ENCODE measurements at regions not wholly inside any gene's neighbourhood (a gene's known extent, or its start where the extent isn't known, plus 50 kb on each side); places are given as distances from the start of the nearest gene placed in this dataset.

DNA sequence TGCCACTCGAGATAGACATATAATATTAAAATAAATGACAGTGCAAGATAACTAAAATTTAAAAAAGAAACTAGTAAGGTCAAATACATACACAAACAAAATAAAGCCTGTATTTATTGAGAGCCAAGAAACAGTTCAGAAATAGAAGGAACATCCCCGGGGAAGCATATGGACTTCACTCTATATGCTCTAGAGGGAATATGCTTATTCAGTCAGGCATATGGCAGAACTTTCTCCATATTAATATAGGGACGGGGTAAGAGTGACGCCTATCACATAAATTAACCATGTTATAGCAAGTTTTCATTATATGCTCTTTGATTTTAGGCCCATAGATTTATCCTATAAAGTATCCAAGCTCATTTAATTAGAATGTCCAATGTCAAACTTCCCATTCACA lies 56.7 kb upstream of the EFHC2 start:
- H3K9me3 ChIP-seq = no peaks in the 10 kb centered on the region
- no peak overlapping the region for H3K4me3 ChIP-seq
- intact Hi-C loops (cut with DNase I; ENCODE audit: low total_unique reads) = no loop called here
- no peaks in the 10 kb centered on the region for H3K27me3 ChIP-seq
- TF ChIP-seq, protein P1, sequence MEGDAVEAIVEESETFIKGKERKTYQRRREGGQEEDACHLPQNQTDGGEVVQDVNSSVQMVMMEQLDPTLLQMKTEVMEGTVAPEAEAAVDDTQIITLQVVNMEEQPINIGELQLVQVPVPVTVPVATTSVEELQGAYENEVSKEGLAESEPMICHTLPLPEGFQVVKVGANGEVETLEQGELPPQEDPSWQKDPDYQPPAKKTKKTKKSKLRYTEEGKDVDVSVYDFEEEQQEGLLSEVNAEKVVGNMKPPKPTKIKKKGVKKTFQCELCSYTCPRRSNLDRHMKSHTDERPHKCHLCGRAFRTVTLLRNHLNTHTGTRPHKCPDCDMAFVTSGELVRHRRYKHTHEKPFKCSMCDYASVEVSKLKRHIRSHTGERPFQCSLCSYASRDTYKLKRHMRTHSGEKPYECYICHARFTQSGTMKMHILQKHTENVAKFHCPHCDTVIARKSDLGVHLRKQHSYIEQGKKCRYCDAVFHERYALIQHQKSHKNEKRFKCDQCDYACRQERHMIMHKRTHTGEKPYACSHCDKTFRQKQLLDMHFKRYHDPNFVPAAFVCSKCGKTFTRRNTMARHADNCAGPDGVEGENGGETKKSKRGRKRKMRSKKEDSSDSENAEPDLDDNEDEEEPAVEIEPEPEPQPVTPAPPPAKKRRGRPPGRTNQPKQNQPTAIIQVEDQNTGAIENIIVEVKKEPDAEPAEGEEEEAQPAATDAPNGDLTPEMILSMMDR (IDR thresholded peaks at IDR 0.05) = no peak
- no peak for TF ChIP-seq EP300 (IDR thresholded peaks at IDR 0.05; ENCODE audit: low read depth)
- TF ChIP-seq POLR2AphosphoS5 (IDR thresholded peaks at IDR 0.05) = no peak
- no peak for TF ChIP-seq POLR2A (IDR thresholded peaks at IDR 0.05)
- 72% methylated on average over 4 of the region's 4 CpGs; no CpG with 5 or more reads in 1 of the 2 donors for WGBS, 2 donors (ENCODE audit: low coverage in 1 of 2)
- in situ Hi-C loops (cut with MboI; ENCODE audit: low pct_ligation_motif_present in 1 of 4, low pct_unique_long_range_greater_than_20kb in 1 of 4, low sequenced_read_pairs in 3 of 4) = no loop called here
- no peaks in the 10 kb centered on the region for H3K36me3 ChIP-seq
- DNase-seq = no peak
- H3K27ac ChIP-seq = no peak overlapping the region
- H3K4me1 ChIP-seq = no peaks in the 10 kb centered on the region

Small RNA genes lying in the stretch of these regions (small RNA-seq; reads per million reads assigned to genes)
- 0 reads per million in 4 donors for gene RF00019

Data from transverse colon (tissue), 4 donors.